ENCODE measurements at regions not wholly inside any gene's neighbourhood (a gene's known extent, or its start where the extent isn't known, plus 50 kb on each side); places are given as distances from the start of the nearest gene placed in this dataset.

GRCh38 chr22:27307545-27308247 lies 493.9 kb downstream of the MN1 start:
- TF ChIP-seq SIN3A (IDR thresholded peaks at IDR 0.05; ENCODE audit: borderline replicate concordance, insufficient read depth, low read length) (no peak), REST (IDR thresholded peaks at IDR 0.05; ENCODE audit: insufficient read depth in 1 of 2, low read depth in 2 of 2, low read length in 2 of 2) (no peak), TAF1 (IDR thresholded peaks at IDR 0.05; ENCODE audit: borderline replicate concordance, insufficient read depth, low read length) (no peak), FOXP2 (optimal IDR thresholded peaks at IDR 0.05; ENCODE audit: borderline replicate concordance, extremely low read depth, extremely low read length, insufficient read depth) (no peak), POLR2AphosphoS5 (IDR thresholded peaks at IDR 0.05; ENCODE audit: low read depth, low read length) (no peak)

- TF ChIP-seq POLR2AphosphoS5 (IDR thresholded peaks at IDR 0.05; ENCODE audit: low read depth, low read length) (no peak), SIN3A (IDR thresholded peaks at IDR 0.05; ENCODE audit: borderline replicate concordance, insufficient read depth, low read length) (no peak), REST (IDR thresholded peaks at IDR 0.05; ENCODE audit: insufficient read depth in 1 of 2, low read depth in 2 of 2, low read length in 2 of 2) (no peak), FOXP2 (optimal IDR thresholded peaks at IDR 0.05; ENCODE audit: borderline replicate concordance, extremely low read depth, extremely low read length, insufficient read depth) (no peak), TAF1 (IDR thresholded peaks at IDR 0.05; ENCODE audit: borderline replicate concordance, insufficient read depth, low read length) (no peak)
Measured at GRCh38 chr22:27308513-27308912, 493.0 kb downstream of the MN1 start.

GRCh38 chr22:27309697-27310096 lies 491.9 kb downstream of the MN1 start:
- TF ChIP-seq FOXP2 (optimal IDR thresholded peaks at IDR 0.05; ENCODE audit: borderline replicate concordance, extremely low read depth, extremely low read length, insufficient read depth) = no peak
- no peak for TF ChIP-seq SIN3A (IDR thresholded peaks at IDR 0.05; ENCODE audit: borderline replicate concordance, insufficient read depth, low read length)
- TF ChIP-seq POLR2AphosphoS5 (IDR thresholded peaks at IDR 0.05; ENCODE audit: low read depth, low read length) = no peak
- no peak for TF ChIP-seq REST (IDR thresholded peaks at IDR 0.05; ENCODE audit: insufficient read depth in 1 of 2, low read depth in 2 of 2, low read length in 2 of 2)
- no peak for TF ChIP-seq TAF1 (IDR thresholded peaks at IDR 0.05; ENCODE audit: borderline replicate concordance, insufficient read depth, low read length)

- TF ChIP-seq TAF1 (IDR thresholded peaks at IDR 0.05; ENCODE audit: borderline replicate concordance, insufficient read depth, low read length) (no peak), REST (IDR thresholded peaks at IDR 0.05; ENCODE audit: insufficient read depth in 1 of 2, low read depth in 2 of 2, low read length in 2 of 2) (no peak), SIN3A (IDR thresholded peaks at IDR 0.05; ENCODE audit: borderline replicate concordance, insufficient read depth, low read length) (no peak), POLR2AphosphoS5 (IDR thresholded peaks at IDR 0.05; ENCODE audit: low read depth, low read length) (no peak), FOXP2 (optimal IDR thresholded peaks at IDR 0.05; ENCODE audit: borderline replicate concordance, extremely low read depth, extremely low read length, insufficient read depth) (no peak)
Measured at GRCh38 chr22:27310966-27311697, 490.4 kb downstream of the MN1 start.

Data from PFSK-1 (cell line).